ENCODE measurements at regions not wholly inside any gene's neighbourhood (a gene's known extent, or its start where the extent isn't known, plus 50 kb on each side); places are given as distances from the start of the nearest gene placed in this dataset.

- H3K27ac Mint-ChIP-seq = no peak overlapping the region
- no peak overlapping the region for H3K4me3 Mint-ChIP-seq
- no peaks in the 10 kb centered on the region for H3K4me1 Mint-ChIP-seq
- POLR2A ChIA-PET (ENCODE audit: partially characterized antibody) = no interaction called here
- Histone ChIP-seq H3K36me3 (ENCODE audit: insufficient read depth, low read length) (no peaks in the 10 kb centered on the region), H3K4me1 (ENCODE audit: insufficient read depth, low read length) (no peaks in the 10 kb centered on the region), H3K27ac (ENCODE audit: low read depth, low read length) (no peak overlapping the region), H3K9me3 (ENCODE audit: control insufficient read depth in 1 of 2, low read length in 2 of 2) (no peaks in the 10 kb centered on the region), H3K4me3 (ENCODE audit: low read length in 2 of 2) (no peak overlapping the region), H3K27me3 (ENCODE audit: insufficient read depth, low read length) (no peaks in the 10 kb centered on the region)
- no peaks in the 10 kb centered on the region for H3K36me3 Mint-ChIP-seq
- no peak for DNase-seq
- peaks cover 1 to 8% of the 10 kb centered on the region in 2 donors for H3K27me3 Mint-ChIP-seq
- peaks cover 0 to 2% (median under 1%) of the 10 kb centered on the region in 8 donors for H3K9me3 Mint-ChIP-seq
- intact Hi-C loops (cut with micrococcal nuclease) = no loop called here
- CTCF ChIA-PET (ENCODE audit: partially characterized antibody) = no interaction called here
Measured at GRCh38 chr12:58504143-58504938, 416.0 kb downstream of the LRIG3 start.

- no peak for DNase-seq
- Mint-ChIP-seq H3K36me3 (no peaks in the 10 kb centered on the region), H3K9me3 (peaks cover 0 to 11% (median 5%) of the 10 kb centered on the region in 8 donors), H3K27ac (no peak overlapping the region), H3K4me3 (no peak overlapping the region), H3K27me3 (peaks cover 1 to 2% of the 10 kb centered on the region in 2 donors), H3K4me1 (no peaks in the 10 kb centered on the region)
- CTCF ChIA-PET (ENCODE audit: partially characterized antibody) = no interaction called here
- POLR2A ChIA-PET (ENCODE audit: partially characterized antibody) = no interaction called here
- Histone ChIP-seq H3K36me3 (ENCODE audit: insufficient read depth, low read length) (no peaks in the 10 kb centered on the region), H3K27ac (ENCODE audit: low read depth, low read length) (no peak overlapping the region), H3K4me1 (ENCODE audit: insufficient read depth, low read length) (no peaks in the 10 kb centered on the region), H3K27me3 (ENCODE audit: insufficient read depth, low read length) (no peaks in the 10 kb centered on the region), H3K4me3 (ENCODE audit: low read length in 2 of 2) (no peak overlapping the region), H3K9me3 (ENCODE audit: control insufficient read depth in 1 of 2, low read length in 2 of 2) (no peaks in the 10 kb centered on the region)
- intact Hi-C loops (cut with micrococcal nuclease) = no loop called here
Measured at GRCh38 chr12:58509116-58509885, 411.0 kb downstream of the LRIG3 start.

- intact Hi-C loops (cut with micrococcal nuclease) = no loop called here
- Mint-ChIP-seq H3K4me1 (no peaks in the 10 kb centered on the region), H3K9me3 (peaks cover 0 to 33% (median 23%) of the 10 kb centered on the region in 8 donors), H3K27ac (no peak overlapping the region), H3K27me3 (peaks cover 0 to 2% of the 10 kb centered on the region in 2 donors), H3K36me3 (no peaks in the 10 kb centered on the region), H3K4me3 (no peak overlapping the region)
- DNase-seq = no peak
- ChIA-PET POLR2A (ENCODE audit: partially characterized antibody) (no interaction called here), CTCF (ENCODE audit: partially characterized antibody) (no interaction called here)
- Histone ChIP-seq H3K27me3 (ENCODE audit: insufficient read depth, low read length) (no peaks in the 10 kb centered on the region), H3K27ac (ENCODE audit: low read depth, low read length) (no peak overlapping the region), H3K4me1 (ENCODE audit: insufficient read depth, low read length) (no peaks in the 10 kb centered on the region), H3K4me3 (ENCODE audit: low read length in 2 of 2) (no peak overlapping the region), H3K36me3 (ENCODE audit: insufficient read depth, low read length) (no peaks in the 10 kb centered on the region), H3K9me3 (ENCODE audit: control insufficient read depth in 1 of 2, low read length in 2 of 2) (no peaks in the 10 kb centered on the region)
Measured at GRCh38 chr12:58513301-58513834, 406.9 kb downstream of the LRIG3 start.

GRCh38 chr12:58513852-58514251 lies 406.5 kb downstream of the LRIG3 start:
- Histone ChIP-seq H3K9me3 (ENCODE audit: control insufficient read depth in 1 of 2, low read length in 2 of 2) (no peaks in the 10 kb centered on the region), H3K27me3 (ENCODE audit: insufficient read depth, low read length) (no peaks in the 10 kb centered on the region), H3K36me3 (ENCODE audit: insufficient read depth, low read length) (no peaks in the 10 kb centered on the region), H3K27ac (ENCODE audit: low read depth, low read length) (no peak overlapping the region), H3K4me3 (ENCODE audit: low read length in 2 of 2) (no peak overlapping the region), H3K4me1 (ENCODE audit: insufficient read depth, low read length) (no peaks in the 10 kb centered on the region)
- peaks cover 0 to 2% of the 10 kb centered on the region in 2 donors for H3K36me3 Mint-ChIP-seq
- peaks cover 3 to 38% (median 28%) of the 10 kb centered on the region in 8 donors for H3K9me3 Mint-ChIP-seq
- no peak overlapping the region for H3K4me3 Mint-ChIP-seq
- H3K27ac Mint-ChIP-seq = no peak overlapping the region
- H3K4me1 Mint-ChIP-seq = no peaks in the 10 kb centered on the region
- intact Hi-C loops (cut with micrococcal nuclease) = no loop called here
- no peak for DNase-seq
- CTCF ChIA-PET (ENCODE audit: partially characterized antibody) = no interaction called here
- peaks cover 0 to 2% of the 10 kb centered on the region in 2 donors for H3K27me3 Mint-ChIP-seq
- POLR2A ChIA-PET (ENCODE audit: partially characterized antibody) = no interaction called here

- Histone ChIP-seq H3K27me3 (ENCODE audit: insufficient read depth, low read length) (no peaks in the 10 kb centered on the region), H3K4me3 (ENCODE audit: low read length in 2 of 2) (no peak overlapping the region), H3K27ac (ENCODE audit: low read depth, low read length) (no peak overlapping the region), H3K9me3 (ENCODE audit: control insufficient read depth in 1 of 2, low read length in 2 of 2) (no peaks in the 10 kb centered on the region), H3K4me1 (ENCODE audit: insufficient read depth, low read length) (no peaks in the 10 kb centered on the region), H3K36me3 (ENCODE audit: insufficient read depth, low read length) (no peaks in the 10 kb centered on the region)
- H3K36me3 Mint-ChIP-seq = peaks cover 0 to 2% of the 10 kb centered on the region in 2 donors
- CTCF ChIA-PET (ENCODE audit: partially characterized antibody) = no interaction called here
- no peak overlapping the region for H3K4me3 Mint-ChIP-seq
- intact Hi-C loops (cut with micrococcal nuclease) = no loop called here
- POLR2A ChIA-PET (ENCODE audit: partially characterized antibody) = no interaction called here
- H3K9me3 Mint-ChIP-seq = peaks cover 5 to 41% (median 34%) of the 10 kb centered on the region in 8 donors
- no peaks in the 10 kb centered on the region for H3K27me3 Mint-ChIP-seq
- no peak overlapping the region for H3K27ac Mint-ChIP-seq
- no peaks in the 10 kb centered on the region for H3K4me1 Mint-ChIP-seq
- DNase-seq = no peak
Measured at GRCh38 chr12:58519839-58520238, 400.5 kb downstream of the LRIG3 start.

GRCh38 chr12:58521152-58521551 lies 399.2 kb downstream of the LRIG3 start:
- CTCF ChIA-PET (ENCODE audit: partially characterized antibody) = no interaction called here
- Mint-ChIP-seq H3K4me3 (no peak overlapping the region), H3K36me3 (peaks cover 0 to 2% of the 10 kb centered on the region in 2 donors)

GRCh38 chr12:58521796-58522195 lies 398.5 kb downstream of the LRIG3 start:
- Mint-ChIP-seq H3K27ac (no peak overlapping the region), H3K9me3 (peaks cover 5 to 33% (median 29%) of the 10 kb centered on the region in 8 donors), H3K27me3 (no peaks in the 10 kb centered on the region), H3K36me3 (peaks cover 0 to 2% of the 10 kb centered on the region in 2 donors), H3K4me1 (no peaks in the 10 kb centered on the region), H3K4me3 (no peak overlapping the region)
- POLR2A ChIA-PET (ENCODE audit: partially characterized antibody) = no interaction called here
- Histone ChIP-seq H3K27ac (ENCODE audit: low read depth, low read length) (no peak overlapping the region), H3K36me3 (ENCODE audit: insufficient read depth, low read length) (no peaks in the 10 kb centered on the region), H3K4me3 (ENCODE audit: low read length in 2 of 2) (no peak overlapping the region), H3K27me3 (ENCODE audit: insufficient read depth, low read length) (no peaks in the 10 kb centered on the region), H3K4me1 (ENCODE audit: insufficient read depth, low read length) (no peaks in the 10 kb centered on the region), H3K9me3 (ENCODE audit: control insufficient read depth in 1 of 2, low read length in 2 of 2) (no peaks in the 10 kb centered on the region)
- CTCF ChIA-PET (ENCODE audit: partially characterized antibody) = no interaction called here
- intact Hi-C loops (cut with micrococcal nuclease) = no loop called here
- no peak for DNase-seq

More at GRCh38 chr12:58521152-58521551, 399.2 kb downstream of the LRIG3 start:
- H3K27me3 Mint-ChIP-seq = no peaks in the 10 kb centered on the region
- H3K27ac Mint-ChIP-seq = no peak overlapping the region
- Histone ChIP-seq H3K36me3 (ENCODE audit: insufficient read depth, low read length) (no peaks in the 10 kb centered on the region), H3K27me3 (ENCODE audit: insufficient read depth, low read length) (no peaks in the 10 kb centered on the region), H3K9me3 (ENCODE audit: control insufficient read depth in 1 of 2, low read length in 2 of 2) (no peaks in the 10 kb centered on the region), H3K27ac (ENCODE audit: low read depth, low read length) (no peak overlapping the region), H3K4me1 (ENCODE audit: insufficient read depth, low read length) (no peaks in the 10 kb centered on the region), H3K4me3 (ENCODE audit: low read length in 2 of 2) (no peak overlapping the region)
- POLR2A ChIA-PET (ENCODE audit: partially characterized antibody) = no interaction called here
- no peak for DNase-seq
- H3K9me3 Mint-ChIP-seq = peaks cover 5 to 39% (median 32%) of the 10 kb centered on the region in 8 donors
- H3K4me1 Mint-ChIP-seq = no peaks in the 10 kb centered on the region
- intact Hi-C loops (cut with micrococcal nuclease) = no loop called here

All from CD4-positive, alpha-beta memory T cell (primary cell).